ENCODE measurements at regions not wholly inside any gene's neighbourhood (a gene's known extent, or its start where the extent isn't known, plus 50 kb on each side); places are given as distances from the start of the nearest gene placed in this dataset.

DNA sequence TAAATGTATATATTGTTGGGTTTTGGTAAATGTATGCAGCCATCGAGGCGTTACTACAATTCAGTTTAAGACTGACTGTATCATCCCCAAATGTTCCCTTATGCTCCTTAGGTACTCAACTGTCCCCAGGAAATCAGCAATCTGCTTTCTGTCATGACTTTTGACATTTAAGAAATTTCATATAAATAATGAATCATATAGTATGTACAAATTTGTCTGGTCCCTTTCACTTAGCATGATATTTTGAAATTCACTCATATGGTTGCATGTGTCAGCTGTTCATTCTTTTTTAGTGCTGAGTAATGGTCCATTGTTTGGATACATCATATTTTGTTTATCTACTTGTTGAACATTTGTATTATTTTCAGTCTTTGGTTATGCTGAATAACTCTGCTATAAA, 218.8 kb downstream of the C4orf33 start:
- dilution Hi-C loops (cut with HindIII; ENCODE audit: low sequenced_read_pairs, unreplicated experiment) (no loop called here), intact Hi-C loops (cut with micrococcal nuclease) (no loop called here), in situ Hi-C loops (cut with MboI; ENCODE audit: low sequenced_read_pairs) (no loop called here)
- H3K27ac ChIP-seq (ENCODE audit: insufficient read depth, low read length) = no peak overlapping the region
- no peak overlapping the region for H3K23ac ChIP-seq (ENCODE audit: low read depth, low read length)
- no peaks in the 10 kb centered on the region for H3K9me1 ChIP-seq (ENCODE audit: insufficient read depth, low read length)
- no peak overlapping the region for H4K5ac ChIP-seq (ENCODE audit: low read depth, low read length)
- H2AFZ ChIP-seq (replicated peaks; ENCODE audit: low read length, poor library complexity) = no peak overlapping the region
- no TSS peak for BruUV-seq (replicated peaks)
- H3K4me2 ChIP-seq (ENCODE audit: low read depth, low read length) = no peak overlapping the region
- H3K9me3 ChIP-seq (ENCODE audit: control insufficient read depth, insufficient read depth, low read length) = no peaks in the 10 kb centered on the region
- no peaks in the 10 kb centered on the region for H4K20me1 ChIP-seq (ENCODE audit: insufficient read depth, low read length)
- no peak overlapping the region for H3K9ac ChIP-seq (ENCODE audit: low read depth, low read length)
- no peak overlapping the region for H2BK5ac ChIP-seq (ENCODE audit: low read depth, low read length, poor library complexity, severe bottlenecking)
- ATAC-seq (ENCODE audit: low read depth) (no peak), DNase-seq (no peak)
- WGBS, 2 experiments (ENCODE audit: extremely low coverage in 2 of 2, insufficient read length in 1 of 2) = no CpG with 5 or more reads among the region's 2 CpGs
- no peaks in the 10 kb centered on the region for H3K4me1 ChIP-seq (ENCODE audit: control insufficient read depth, insufficient read depth, low read length)
- no peaks in the 10 kb centered on the region for H3K79me1 ChIP-seq (ENCODE audit: low read depth in 1 of 2, low read length in 2 of 2)
- no peak overlapping the region for H2AK9ac ChIP-seq (replicated peaks; ENCODE audit: low read depth, low read length, poor library complexity)
- no peak overlapping the region for H3K56ac ChIP-seq (ENCODE audit: extremely low read depth, insufficient read depth, low read length)
- H2BK15ac ChIP-seq (ENCODE audit: low read depth, low read length) = no peak overlapping the region
- no peaks in the 10 kb centered on the region for H3K27me3 ChIP-seq (ENCODE audit: control insufficient read depth, insufficient read depth, low read length)
- H2AK5ac ChIP-seq (ENCODE audit: low read depth, low read length) = no peak overlapping the region
- POLR2A ChIA-PET (ENCODE audit: unreplicated experiment) = no interaction called here
- H3K14ac ChIP-seq (replicated peaks; ENCODE audit: low read depth, low read length) = no peak overlapping the region
- no peak overlapping the region for H3K4ac ChIP-seq (ENCODE audit: low read depth, low read length)
- no peak for TF ChIP-seq BHLHE40 (IDR thresholded peaks at IDR 0.05; ENCODE audit: low read depth, low read length)
- no peak for TF ChIP-seq CHD1 (IDR thresholded peaks at IDR 0.05; ENCODE audit: low read depth, low read length)
- TF ChIP-seq MXI1 (IDR thresholded peaks at IDR 0.05; ENCODE audit: borderline replicate concordance, low read depth, low read length) = no peak
- TF ChIP-seq POLR2A (IDR thresholded peaks at IDR 0.05; ENCODE audit: low read depth, low read length) = no peak
- no peak overlapping the region for H2BK120ac ChIP-seq (ENCODE audit: low read depth, low read length)
- H2BK20ac ChIP-seq (ENCODE audit: low read depth, low read length) = no peak overlapping the region
- no peak overlapping the region for H3K4me3 ChIP-seq (ENCODE audit: insufficient read depth, low read depth, low read length)
- CTCF ChIA-PET = no interaction called here
- no peak overlapping the region for H4K91ac ChIP-seq (ENCODE audit: insufficient read depth, low read depth, low read length)
- no peak overlapping the region for H4K8ac ChIP-seq (ENCODE audit: low read depth in 2 of 2, low read length in 2 of 2)
- no peaks in the 10 kb centered on the region for H3K36me3 ChIP-seq (ENCODE audit: control insufficient read depth, insufficient read depth, low read length)
- no peak overlapping the region for H3K18ac ChIP-seq (ENCODE audit: low read depth, low read length)

All from IMR-90 (cell line).